NCI-H2171 (cell line): ENCODE measurements at regions not wholly inside any gene's neighbourhood (a gene's known extent, or its start where the extent isn't known, plus 50 kb on each side); places are given as distances from the start of the nearest gene placed in this dataset.
A peak's percentile ranks its signal among the peaks of the same experiment; 100 is the strongest.
"Not testable (repeated sequence)": the region's sequence is repeated elsewhere in the genome, so short reads cannot be mapped to it uniquely, and the experiment has no call there.

Experiments used
- DNase-seq: peaks from one replicate; lab custom pipeline; 2025; lab: John Stamatoyannopoulos, UW

GRCh38 chr21:34272321-34272720, 91.5 kb upstream of the KCNE2 start:
- DNase-seq: no peak

- no peak for DNase-seq
These were observed 89.8 kb upstream of the KCNE2 start for GRCh38 chr21:34274001-34274400.

- DNase-seq: no peak
These were observed 86.9 kb upstream of the KCNE2 start for GRCh38 chr21:34276711-34277425.

- DNase-seq: no peak
These were observed 85.4 kb upstream of the KCNE2 start for GRCh38 chr21:34278451-34278850.

- no peak for DNase-seq
These were observed 84.5 kb upstream of the KCNE2 start for GRCh38 chr21:34279285-34279684.

GRCh38 chr21:34279883-34280282, 83.9 kb upstream of the KCNE2 start:
- no peak for DNase-seq

GRCh38 chr21:34280389-34280795, 83.4 kb upstream of the KCNE2 start:
- no peak for DNase-seq

- DNase-seq: no peak
These were observed 82.8 kb upstream of the KCNE2 start for GRCh38 chr21:34280959-34281358.

- no peak for DNase-seq
These were observed 81.6 kb upstream of the KCNE2 start for GRCh38 chr21:34282223-34282622.

GRCh38 chr21:34284666-34285065, 79.1 kb upstream of the KCNE2 start:
- no peak for DNase-seq

GRCh38 chr21:34288042-34288441, 75.8 kb upstream of the KCNE2 start:
- not testable (repeated sequence) for DNase-seq

GRCh38 chr21:34289856-34290255, 74.0 kb upstream of the KCNE2 start:
- DNase-seq: peak; percentile 40

GRCh38 chr21:34296878-34297277, 66.9 kb upstream of the KCNE2 start:
- DNase-seq: no peak

GRCh38 chr21:34298534-34299167, 65.2 kb upstream of the KCNE2 start:
- no peak for DNase-seq

GRCh38 chr21:34299168-34299539, 64.7 kb upstream of the KCNE2 start:
- no peak for DNase-seq

- DNase-seq: no peak
These were observed 61.3 kb upstream of the KCNE2 start for GRCh38 chr21:34302521-34302920.

- no peak for DNase-seq
These were observed 57.9 kb upstream of the KCNE2 start for GRCh38 chr21:34305605-34306604.

GRCh38 chr21:34307991-34308532, 55.7 kb upstream of the KCNE2 start:
- DNase-seq: no peak

- no peak for DNase-seq
These were observed 52.1 kb upstream of the KCNE2 start for GRCh38 chr21:34311561-34312330.

GRCh38 chr21:34313116-34313515, 50.7 kb upstream of the KCNE2 start:
- DNase-seq: no peak
